ENCODE measurements at regions not wholly inside any gene's neighbourhood (a gene's known extent, or its start where the extent isn't known, plus 50 kb on each side); places are given as distances from the start of the nearest gene placed in this dataset.
"Not testable (repeated sequence)": the region's sequence is repeated elsewhere in the genome, so short reads cannot be mapped to it uniquely, and the experiment has no call there.

GRCh38 chr1:174093789-174094188 lies 65.5 kb upstream of the RABGAP1L start:
- not testable (repeated sequence) for H3K36me3 ChIP-seq (ENCODE audit: insufficient read depth, low read length); H3K4me2 ChIP-seq (ENCODE audit: insufficient read depth, low read length); H3K9me3 ChIP-seq (ENCODE audit: low read depth, low read length); H3K27ac ChIP-seq (ENCODE audit: low read depth, low read length); H3K4me3 ChIP-seq (ENCODE audit: insufficient read depth, low read length); H3K27me3 ChIP-seq (ENCODE audit: insufficient read depth, low read length); H2AFZ ChIP-seq (ENCODE audit: low read length); H3K79me2 ChIP-seq (ENCODE audit: insufficient read depth, low read length); H4K20me1 ChIP-seq (ENCODE audit: insufficient read depth, low read length); H3K4me1 ChIP-seq (ENCODE audit: insufficient read depth, low read length); DNase-seq (ENCODE audit: insufficient read length, low spot score, missing footprints)
- peak; percentile 10 for TF ChIP-seq CTCF (IDR thresholded peaks at IDR 0.05; ENCODE audit: extremely low read depth, low read depth, low read length)

GRCh38 chr1:174090471-174090870 lies 68.3 kb upstream of the RC3H1 start:
- H2AFZ ChIP-seq (ENCODE audit: low read length) = no peak overlapping the region
- no peak overlapping the region for H3K27ac ChIP-seq (ENCODE audit: low read depth, low read length)
- no peaks in the 10 kb centered on the region for H4K20me1 ChIP-seq (ENCODE audit: insufficient read depth, low read length)
- no peak overlapping the region for H3K4me3 ChIP-seq (ENCODE audit: insufficient read depth, low read length)
- no peak for DNase-seq (ENCODE audit: insufficient read length, low spot score, missing footprints)
- H3K36me3 ChIP-seq (ENCODE audit: insufficient read depth, low read length) = no peaks in the 10 kb centered on the region
- H3K9me3 ChIP-seq (ENCODE audit: low read depth, low read length) = no peaks in the 10 kb centered on the region
- no peaks in the 10 kb centered on the region for H3K4me1 ChIP-seq (ENCODE audit: insufficient read depth, low read length)
- H3K27me3 ChIP-seq (ENCODE audit: insufficient read depth, low read length) = no peaks in the 10 kb centered on the region
- no peak for TF ChIP-seq CTCF (IDR thresholded peaks at IDR 0.05; ENCODE audit: extremely low read depth, low read depth, low read length)
- no peak overlapping the region for H3K4me2 ChIP-seq (ENCODE audit: insufficient read depth, low read length)
- no peaks in the 10 kb centered on the region for H3K79me2 ChIP-seq (ENCODE audit: insufficient read depth, low read length)

GRCh38 chr1:174080819-174081218 lies 58.7 kb upstream of the RC3H1 start:
- TF ChIP-seq CTCF (IDR thresholded peaks at IDR 0.05; ENCODE audit: extremely low read depth, low read depth, low read length) = no peak
- H3K4me3 ChIP-seq (ENCODE audit: insufficient read depth, low read length) = no peak overlapping the region
- no peaks in the 10 kb centered on the region for H4K20me1 ChIP-seq (ENCODE audit: insufficient read depth, low read length)
- H3K4me1 ChIP-seq (ENCODE audit: insufficient read depth, low read length) = no peaks in the 10 kb centered on the region
- H3K36me3 ChIP-seq (ENCODE audit: insufficient read depth, low read length) = no peaks in the 10 kb centered on the region
- H2AFZ ChIP-seq (ENCODE audit: low read length) = no peak overlapping the region
- no peak for DNase-seq (ENCODE audit: insufficient read length, low spot score, missing footprints)
- no peak overlapping the region for H3K4me2 ChIP-seq (ENCODE audit: insufficient read depth, low read length)
- no peaks in the 10 kb centered on the region for H3K79me2 ChIP-seq (ENCODE audit: insufficient read depth, low read length)
- no peak overlapping the region for H3K27ac ChIP-seq (ENCODE audit: low read depth, low read length)
- H3K9me3 ChIP-seq (ENCODE audit: low read depth, low read length) = no peaks in the 10 kb centered on the region
- H3K27me3 ChIP-seq (ENCODE audit: insufficient read depth, low read length) = peaks cover 2% of the 10 kb centered on the region

- Histone ChIP-seq H4K20me1 (ENCODE audit: insufficient read depth, low read length) (no peaks in the 10 kb centered on the region), H3K27me3 (ENCODE audit: insufficient read depth, low read length) (peaks cover 2% of the 10 kb centered on the region), H2AFZ (ENCODE audit: low read length) (no peak overlapping the region), H3K4me3 (ENCODE audit: insufficient read depth, low read length) (no peak overlapping the region), H3K4me2 (ENCODE audit: insufficient read depth, low read length) (no peak overlapping the region), H3K79me2 (ENCODE audit: insufficient read depth, low read length) (no peaks in the 10 kb centered on the region), H3K9me3 (ENCODE audit: low read depth, low read length) (no peaks in the 10 kb centered on the region), H3K27ac (ENCODE audit: low read depth, low read length) (no peak overlapping the region), H3K4me1 (ENCODE audit: insufficient read depth, low read length) (no peaks in the 10 kb centered on the region), H3K36me3 (ENCODE audit: insufficient read depth, low read length) (no peaks in the 10 kb centered on the region)
- no peak for TF ChIP-seq CTCF (IDR thresholded peaks at IDR 0.05; ENCODE audit: extremely low read depth, low read depth, low read length)
- DNase-seq (ENCODE audit: insufficient read length, low spot score, missing footprints) = no peak
These were observed 57.6 kb upstream of the RC3H1 start for GRCh38 chr1:174079796-174080195.

- not testable (repeated sequence) for H3K79me2 ChIP-seq (ENCODE audit: insufficient read depth, low read length); H3K27me3 ChIP-seq (ENCODE audit: insufficient read depth, low read length); H3K4me3 ChIP-seq (ENCODE audit: insufficient read depth, low read length); H3K36me3 ChIP-seq (ENCODE audit: insufficient read depth, low read length); DNase-seq (ENCODE audit: insufficient read length, low spot score, missing footprints); H4K20me1 ChIP-seq (ENCODE audit: insufficient read depth, low read length); H3K4me1 ChIP-seq (ENCODE audit: insufficient read depth, low read length); H3K27ac ChIP-seq (ENCODE audit: low read depth, low read length); H3K4me2 ChIP-seq (ENCODE audit: insufficient read depth, low read length); H3K9me3 ChIP-seq (ENCODE audit: low read depth, low read length); H2AFZ ChIP-seq (ENCODE audit: low read length)
These were observed 56.8 kb upstream of the RC3H1 start for GRCh38 chr1:174078916-174079315.
